Prostate gland (tissue), 2 donors: ENCODE measurements at regions not wholly inside any gene's neighbourhood (a gene's known extent, or its start where the extent isn't known, plus 50 kb on each side); places are given as distances from the start of the nearest gene placed in this dataset.

ENCODE experiments used
- DNase-seq: peaks from one replicate; pipeline ENCODE4 v3.0.0-alpha.2; 2019; ENCODE audit warnings: low spot score
- H3K27ac ChIP-seq, 2 donors: fragments of 200-600 bp; sonication (generic); 2 replicates each; pipeline ENCODE4 v1.5.1; 2017 to 2019
- H3K27me3 ChIP-seq: fragments of 200-600 bp; sonication (generic); replicated peaks from 2 replicates; pipeline ENCODE4 v1.5.1; 2019; ENCODE audit not compliant: insufficient read depth
- H3K36me3 ChIP-seq, 2 donors: fragments of 200-600 bp; sonication (generic); 1 replicate in 1 of 2; 2 replicates in 1 of 2; pipeline versions ENCODE4 v1.5.1 to v1.8.1; 2017 to 2019
- H3K4me1 ChIP-seq: fragments of 200-600 bp; sonication (generic); replicated peaks from 2 replicates; pipeline ENCODE4 v1.5.1; 2019
- H3K4me3 ChIP-seq, 2 donors: fragments of 200-600 bp; sonication (generic); 2 replicates each; pipeline ENCODE4 v1.5.1; 2017 to 2019
- H3K9me3 ChIP-seq: fragments of 200-600 bp; sonication (generic); 2 replicates; pipeline ENCODE4 v1.5.1; 2017
- CTCF ChIP-seq, 4 experiments: fragments of 200-600 bp in 2 of 4; fragments of 450-650 bp in 2 of 4; sonication (generic) in 2 of 4; IDR thresholded peaks; 1 replicate in 3 of 4; 2 replicates in 1 of 4; pipeline ENCODE4 v1.5.1; 2016 to 2019; ENCODE audit warnings: antibody characterized with exemption in 4 of 4, mild to moderate bottlenecking in 2 of 4, moderate library complexity in 2 of 4
- POLR2A ChIP-seq: fragments of 450-650 bp; IDR thresholded peaks from one replicate; pipeline ENCODE4 v1.6.1; 2016; ENCODE audit warnings: antibody characterized with exemption, mild to moderate bottlenecking
- POLR2AphosphoS5 ChIP-seq: sonication (generic); formaldehyde crosslinking; IDR thresholded peaks from one replicate; pipeline ENCODE4 v1.6.1; 2017; ENCODE audit warnings: antibody characterized with exemption
- WGBS: methylation state at CpG from one replicate; pipeline ENCODE4 v1.1.5; 2018; 5-methylcytosine and 5-hydroxymethylcytosine counted together
- intact Hi-C: fragments of 100-400 bp; cut with DNase I; formaldehyde crosslinking; loops from one replicate; pipeline ENCODE4 v1.14.2; 2022

GRCh38 chr18:28831476-28831875, 654.5 kb upstream of the CDH2 start:
- Histone ChIP-seq H3K9me3 (no peaks in the 10 kb centered on the region), H3K4me3 (no peak overlapping the region), H3K27ac (no peak overlapping the region), H3K36me3 (no peaks in the 10 kb centered on the region), H3K4me1 (no peaks in the 10 kb centered on the region), H3K27me3 (no peaks in the 10 kb centered on the region)
- TF ChIP-seq POLR2A (no peak), POLR2AphosphoS5 (no peak), CTCF (IDR thresholded peaks at IDR 0.05) (no peak)
- intact Hi-C loops: no loop called here
- no peak for DNase-seq

GRCh38 chr18:28826107-28826506, 649.2 kb upstream of the CDH2 start:
- TF ChIP-seq POLR2A (no peak), CTCF (IDR thresholded peaks at IDR 0.05) (no peak)
- WGBS: 89% methylated on average over 3 of the region's 3 CpGs
- Histone ChIP-seq H3K4me3 (no peak overlapping the region), H3K36me3 (no peaks in the 10 kb centered on the region), H3K9me3 (no peaks in the 10 kb centered on the region), H3K27me3 (no peaks in the 10 kb centered on the region), H3K27ac (no peak overlapping the region), H3K4me1 (no peaks in the 10 kb centered on the region)
- intact Hi-C loops: no loop called here
- DNase-seq: no peak

GRCh38 chr18:28824183-28824574, 647.2 kb upstream of the CDH2 start:
- H3K27ac ChIP-seq: no peak overlapping the region
- DNase-seq: no peak
- H3K4me1 ChIP-seq: no peaks in the 10 kb centered on the region
- no peaks in the 10 kb centered on the region for H3K27me3 ChIP-seq
- WGBS: 72% methylated on average over 2 of the region's 2 CpGs
- no peaks in the 10 kb centered on the region for H3K36me3 ChIP-seq
- no peaks in the 10 kb centered on the region for H3K9me3 ChIP-seq
- no peak overlapping the region for H3K4me3 ChIP-seq
- TF ChIP-seq CTCF (IDR thresholded peaks at IDR 0.05): no peak
- no peak for TF ChIP-seq POLR2AphosphoS5
- intact Hi-C loops: no loop called here

GRCh38 chr18:28823506-28824182, 646.7 kb upstream of the CDH2 start:
- Histone ChIP-seq H3K27ac (no peak overlapping the region), H3K4me1 (no peaks in the 10 kb centered on the region), H3K4me3 (no peak overlapping the region), H3K36me3 (no peaks in the 10 kb centered on the region), H3K9me3 (no peaks in the 10 kb centered on the region), H3K27me3 (no peaks in the 10 kb centered on the region)
- intact Hi-C loops: no loop called here
- 91% methylated on average over 6 of the region's 6 CpGs for WGBS
- no peak for TF ChIP-seq POLR2A
- no peak for TF ChIP-seq CTCF (IDR thresholded peaks at IDR 0.05)
- no peak for TF ChIP-seq POLR2AphosphoS5
- no peak for DNase-seq

GRCh38 chr18:28820353-28820752, 643.4 kb upstream of the CDH2 start:
- Histone ChIP-seq H3K36me3 (no peaks in the 10 kb centered on the region), H3K27ac (no peak overlapping the region), H3K27me3 (no peaks in the 10 kb centered on the region), H3K4me1 (no peaks in the 10 kb centered on the region), H3K9me3 (no peaks in the 10 kb centered on the region), H3K4me3 (no peak overlapping the region)
- 82% methylated on average over 1 of the region's 1 CpG for WGBS
- no peak for DNase-seq
- TF ChIP-seq POLR2A: no peak
- TF ChIP-seq POLR2AphosphoS5: no peak
- TF ChIP-seq CTCF (IDR thresholded peaks at IDR 0.05): no peak
- intact Hi-C loops: no loop called here
